NCI-H1105 (cell line): ENCODE measurements at regions not wholly inside any gene's neighbourhood (a gene's known extent, or its start where the extent isn't known, plus 50 kb on each side); places are given as distances from the start of the nearest gene placed in this dataset.
"Not testable (repeated sequence)": the region's sequence is repeated elsewhere in the genome, so short reads cannot be mapped to it uniquely, and the experiment has no call there.

Experiments
- DNase-seq: peaks from one replicate; lab custom pipeline; 2025; lab: John Stamatoyannopoulos, UW

DNA sequence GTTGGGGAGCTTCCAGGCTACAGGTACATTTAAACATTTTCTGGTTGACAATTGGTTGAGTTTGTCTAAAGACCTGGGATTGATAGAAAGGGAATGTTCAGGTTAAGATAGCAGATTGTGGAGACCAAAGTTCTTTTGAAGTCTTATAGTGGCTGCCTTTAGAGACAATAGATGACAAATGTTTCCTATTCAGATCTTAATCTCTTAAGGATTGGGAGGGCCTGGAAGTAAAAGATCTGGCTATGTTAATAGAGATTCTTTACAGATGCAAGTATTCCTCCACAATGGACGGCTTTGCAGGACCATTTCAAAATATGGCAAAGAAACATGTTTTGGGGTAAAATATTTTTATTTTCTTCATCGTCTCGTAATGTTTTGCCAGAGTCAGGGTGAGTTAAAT is 128.7 kb upstream of the TSC22D1 start:
- DNase-seq = not testable (repeated sequence)

DNA sequence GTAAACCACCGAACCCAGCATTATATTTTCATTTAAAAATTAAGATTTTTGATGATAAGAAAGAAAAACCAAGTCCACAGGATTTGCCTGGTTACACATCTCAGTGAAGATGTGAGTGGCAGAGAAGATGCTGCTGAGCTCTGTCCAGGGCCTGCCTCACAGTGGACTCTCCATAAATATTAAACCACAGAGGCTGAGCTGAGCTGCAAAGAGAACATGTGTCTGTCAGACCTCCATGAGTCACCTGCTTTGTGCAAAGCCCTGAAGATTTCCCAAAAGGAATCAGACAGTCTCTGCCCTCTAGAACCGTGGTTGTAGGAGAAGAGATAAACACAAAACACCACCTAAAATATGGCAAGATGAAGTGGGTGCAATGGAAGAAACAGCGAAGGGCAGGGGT is 127.2 kb upstream of the TSC22D1 start:
- DNase-seq = no peak

DNA sequence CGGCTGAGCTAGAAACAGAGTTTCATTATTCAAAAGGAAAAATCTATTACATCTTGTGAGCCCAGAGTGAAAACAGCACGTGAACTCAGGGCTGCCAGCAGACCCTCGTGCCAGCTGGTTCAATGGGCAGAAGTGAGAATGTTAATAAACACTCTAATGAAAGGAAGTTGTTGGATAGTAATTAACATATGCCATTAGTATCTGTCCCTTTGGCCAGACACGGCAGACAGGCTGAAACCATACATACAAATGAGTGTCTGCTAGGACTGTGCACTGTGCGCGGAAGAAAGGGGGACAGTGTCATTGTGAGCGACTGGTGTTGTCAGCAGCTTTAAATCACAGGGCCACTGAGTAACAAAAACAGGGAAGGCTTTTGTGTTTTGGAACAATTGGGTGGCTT is 121.9 kb upstream of the TSC22D1 start:
- DNase-seq = no peak

DNA sequence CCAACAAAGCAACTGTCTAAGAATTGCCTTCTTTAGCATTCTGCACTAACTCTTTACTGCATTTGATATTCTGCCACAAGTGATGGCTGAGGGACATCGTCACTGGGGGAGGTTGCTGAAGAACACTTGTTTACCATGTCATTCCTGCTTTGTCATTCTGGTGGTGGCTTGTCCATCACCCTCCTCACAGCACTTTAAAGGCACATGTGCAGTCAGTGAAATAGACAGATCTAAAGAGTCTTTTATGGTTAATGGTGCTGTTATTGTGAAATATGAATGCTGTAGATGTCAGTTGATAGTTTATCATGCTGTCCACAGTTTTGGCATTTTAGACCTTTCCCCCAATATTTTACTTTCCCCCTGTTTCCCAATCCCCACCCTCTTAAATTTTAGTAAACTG is 120.9 kb upstream of the TSC22D1 start:
- no peak for DNase-seq

DNA sequence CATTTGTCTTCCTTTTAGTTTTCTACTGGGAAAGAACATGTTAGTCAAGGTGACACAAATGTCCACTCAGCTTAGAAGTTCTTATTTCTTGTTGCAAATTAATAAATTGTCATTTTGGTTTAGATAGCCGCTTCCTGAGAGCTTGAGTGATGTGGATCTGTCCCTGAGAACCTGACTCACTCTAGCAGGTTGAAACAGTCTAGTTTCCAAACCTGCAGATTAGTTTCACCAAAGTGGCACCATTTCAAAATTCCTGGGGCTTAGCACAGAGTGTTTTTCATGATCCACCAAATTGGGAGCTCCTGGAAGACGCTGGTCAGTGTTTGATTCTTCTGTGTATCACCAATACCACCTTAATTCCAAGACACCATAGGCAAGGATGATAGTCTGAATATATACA is 119.4 kb upstream of the TSC22D1 start:
- DNase-seq = no peak

DNA sequence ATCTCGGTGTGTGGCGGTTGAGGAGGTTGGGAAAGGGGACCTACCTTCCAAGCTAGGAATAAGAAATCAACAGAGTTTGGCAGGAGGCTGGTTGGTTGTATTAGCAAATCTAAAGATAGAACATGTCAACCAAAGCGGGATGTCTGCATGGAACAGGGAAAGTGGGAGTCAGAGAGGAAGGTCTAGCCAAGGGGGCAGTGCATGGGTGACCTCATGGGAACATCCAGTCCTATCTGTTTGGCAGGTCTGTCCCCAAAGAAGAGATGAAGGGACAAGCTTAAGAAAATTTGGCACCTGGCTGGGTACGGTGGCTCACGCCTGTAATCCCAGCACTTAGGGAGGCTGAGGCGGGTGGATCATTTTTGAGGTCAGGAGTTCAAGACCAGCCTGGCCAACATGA is 118.7 kb upstream of the TSC22D1 start:
- DNase-seq = no peak

DNA sequence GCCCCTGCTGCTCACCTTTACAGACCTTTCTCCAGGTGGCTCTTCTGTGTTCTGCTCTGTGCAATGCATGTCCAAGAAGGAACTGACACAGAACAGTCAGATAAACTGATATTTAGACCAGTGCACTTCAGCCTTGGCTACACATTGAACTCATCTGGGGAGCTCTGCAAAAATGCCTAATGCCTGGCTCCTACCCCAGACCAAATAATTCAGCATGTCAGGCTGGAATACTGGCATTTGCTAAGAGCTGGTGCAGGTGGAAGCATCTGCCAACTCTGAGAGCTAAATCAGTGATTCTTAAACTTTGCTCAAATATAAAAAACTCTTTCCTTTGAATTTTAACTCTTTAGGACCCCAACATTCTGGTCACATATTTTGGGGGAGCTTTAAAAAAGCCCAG is 118.2 kb upstream of the TSC22D1 start:
- no peak for DNase-seq

DNA sequence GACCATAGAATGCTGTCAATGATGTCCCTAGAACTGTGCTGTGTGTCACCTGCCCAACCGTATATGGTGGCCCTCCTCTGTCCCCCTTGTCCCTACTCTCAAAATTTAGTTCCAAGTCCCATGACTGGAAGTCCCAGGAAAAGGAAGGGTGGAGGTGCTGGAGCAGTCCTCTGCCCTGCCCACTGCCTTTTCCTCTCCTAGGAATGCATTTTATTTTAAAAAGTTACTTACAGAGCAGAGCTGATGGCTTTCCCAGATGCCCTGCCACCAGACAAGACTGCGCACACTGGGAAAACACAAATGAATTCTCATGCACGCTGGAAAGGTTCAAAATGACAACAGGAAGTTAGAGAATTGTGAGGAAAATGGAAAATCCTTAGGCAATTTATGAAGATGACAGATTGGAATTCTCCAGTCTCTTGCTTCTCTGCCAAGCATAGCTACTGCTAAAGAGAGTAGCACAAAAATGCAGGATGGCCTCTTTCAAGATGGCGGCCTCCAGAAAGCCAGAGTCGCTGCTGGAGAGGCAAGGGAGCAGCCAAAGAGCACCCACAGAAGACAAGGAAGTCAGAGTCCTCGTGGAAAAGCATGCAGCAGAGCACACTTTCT is 117.1 kb upstream of the TSC22D1 start:
- DNase-seq = no peak

DNA sequence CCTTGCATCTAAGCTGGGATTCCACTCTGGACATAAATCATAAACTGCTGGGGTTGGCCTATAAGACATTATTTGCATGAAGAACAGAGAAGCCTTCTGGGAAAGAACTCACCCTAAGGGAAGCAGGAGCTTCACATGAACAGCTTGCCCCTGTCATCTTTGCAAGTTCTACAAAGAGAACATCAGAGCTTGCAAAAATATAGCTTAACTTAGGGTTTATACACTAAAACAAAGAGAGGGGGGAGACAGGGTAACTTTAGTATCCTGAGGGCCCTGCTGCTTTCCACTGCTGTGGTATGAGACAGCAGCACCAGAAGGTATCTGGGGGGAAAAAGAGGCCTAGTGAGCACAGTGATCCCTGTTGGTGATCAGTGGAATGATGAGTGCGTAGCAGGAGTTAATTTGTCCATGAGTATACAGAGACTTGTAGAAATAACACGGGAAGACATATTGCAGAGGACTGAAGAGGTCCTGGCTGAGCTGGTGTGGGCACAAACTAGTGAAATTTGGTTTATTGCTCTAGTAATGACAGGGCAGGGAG is 116.1 kb upstream of the TSC22D1 start:
- DNase-seq = no peak

DNA sequence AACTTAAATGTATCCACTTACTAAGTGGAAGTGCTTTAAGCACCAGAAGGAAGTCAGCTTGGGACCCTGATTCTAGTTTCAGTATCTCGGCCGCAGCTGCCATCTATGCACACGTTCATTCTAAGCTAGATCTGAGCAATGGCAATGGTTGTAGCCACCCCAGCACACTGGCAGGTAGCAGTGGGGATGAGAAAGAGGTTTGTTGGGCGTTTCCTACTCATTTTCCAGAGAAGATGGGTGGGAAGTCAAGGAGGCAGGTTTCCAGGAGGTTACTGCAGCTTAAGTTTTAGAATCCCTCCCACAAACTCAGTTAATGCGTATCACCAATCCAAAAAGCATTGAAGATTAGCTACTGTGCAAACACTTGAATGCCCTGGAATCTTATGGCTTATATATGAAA is 114.2 kb upstream of the TSC22D1 start:
- DNase-seq = no peak

DNA sequence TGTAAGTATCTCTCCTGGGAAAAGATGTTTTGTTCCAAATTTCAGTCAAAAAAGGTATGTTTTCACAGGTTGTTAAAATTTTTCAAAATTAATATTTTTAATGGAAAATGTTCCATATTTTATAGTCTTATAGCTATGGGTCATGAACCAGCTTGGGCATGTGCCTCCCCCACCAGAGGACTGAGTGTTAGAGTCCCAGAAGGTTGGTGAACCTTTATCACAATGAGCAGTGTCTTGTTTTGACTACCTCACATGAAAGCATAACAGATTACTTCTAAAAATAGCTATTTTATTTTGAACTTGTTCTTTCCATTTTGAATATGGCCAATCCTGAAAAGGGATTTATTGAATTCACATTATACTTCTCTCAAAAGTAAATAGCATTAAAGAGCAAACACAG is 112.5 kb upstream of the TSC22D1 start:
- DNase-seq = no peak

DNA sequence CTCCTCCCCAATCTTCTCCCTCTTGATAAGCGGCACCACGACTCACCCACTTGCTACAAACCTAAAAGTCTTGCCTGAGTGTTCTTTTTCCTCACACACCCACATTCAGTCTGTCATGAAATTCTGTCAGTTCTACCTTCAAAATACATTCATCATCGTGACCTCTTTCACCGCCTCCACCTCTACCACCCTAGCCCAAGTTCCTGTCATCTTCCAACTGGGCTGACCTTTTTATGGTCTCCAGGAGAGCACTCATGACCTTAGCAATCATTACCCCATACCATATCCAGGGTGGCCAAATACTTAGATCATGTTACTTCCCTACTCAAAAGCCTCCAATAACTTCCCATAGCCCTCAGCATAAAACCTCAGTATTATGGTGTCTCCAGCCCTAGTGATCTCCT is 110.4 kb upstream of the TSC22D1 start:
- no peak for DNase-seq

DNA sequence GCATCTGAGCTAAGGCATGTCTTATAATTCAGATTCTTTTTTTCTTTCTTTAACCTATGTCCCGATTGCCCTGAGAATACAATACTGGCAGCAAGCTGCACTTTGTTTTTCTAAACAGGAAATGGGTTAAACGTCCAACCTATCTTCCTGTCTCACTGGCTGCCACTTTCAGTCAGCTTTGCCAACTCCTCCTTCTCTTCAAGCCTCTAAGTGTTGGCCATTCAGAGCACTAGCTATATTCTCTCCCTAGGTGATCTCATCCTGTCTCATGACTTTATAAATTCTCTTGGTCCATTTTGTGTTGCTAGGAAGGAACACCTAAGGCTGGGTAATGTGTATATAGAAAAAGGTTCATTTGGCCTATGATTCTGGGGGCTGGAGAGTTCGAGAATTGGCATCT is 109.5 kb upstream of the TSC22D1 start:
- DNase-seq = no peak

DNA sequence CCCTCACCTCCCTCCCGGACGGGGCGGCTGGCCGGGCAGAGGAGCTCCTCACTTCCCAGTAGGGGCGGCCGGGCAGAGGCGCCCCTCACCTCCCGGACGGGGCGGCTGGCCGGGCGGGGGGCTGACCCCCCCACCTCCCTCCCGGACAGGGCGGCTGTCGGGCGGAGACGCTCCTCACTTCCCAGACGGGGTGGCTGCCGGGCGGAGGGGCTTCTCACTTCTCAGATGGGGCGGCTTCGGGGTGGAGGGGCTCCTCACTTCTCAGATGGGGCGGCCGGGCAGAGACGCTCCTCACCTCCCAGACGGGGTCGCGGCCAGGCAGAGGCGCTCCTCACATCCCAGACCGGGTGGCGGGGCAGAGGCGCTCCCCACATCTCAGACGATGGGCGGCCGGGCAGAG is 106.3 kb upstream of the TSC22D1 start:
- not testable (repeated sequence) for DNase-seq

DNA sequence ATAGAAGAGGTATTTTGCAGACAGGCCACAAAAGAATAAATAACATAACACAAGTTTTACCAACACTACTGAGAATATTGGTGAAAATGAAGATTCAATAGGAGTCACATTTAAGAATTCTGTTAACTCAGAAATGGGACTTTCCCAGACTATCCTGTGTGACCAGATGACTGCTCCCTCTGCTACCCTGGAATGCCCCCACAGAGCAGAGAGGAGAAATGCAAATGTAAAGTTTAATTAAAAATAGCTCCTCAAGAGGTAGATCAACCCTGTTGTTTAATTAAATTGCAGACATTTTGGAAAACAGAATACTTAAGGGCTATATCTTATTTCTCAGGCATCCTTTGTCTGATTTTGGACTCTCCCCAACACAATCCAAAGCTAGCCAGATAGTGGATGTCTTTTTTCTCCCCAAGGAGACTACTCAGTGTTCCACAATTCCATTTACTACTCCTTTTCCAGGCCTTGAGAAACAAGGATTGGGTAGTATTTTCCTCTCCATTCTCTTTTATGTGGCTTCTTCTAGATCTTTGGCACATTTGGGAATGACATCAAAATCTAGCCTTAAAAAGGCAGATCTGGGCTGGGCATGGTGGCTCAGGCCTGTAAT is 104.7 kb upstream of the TSC22D1 start:
- DNase-seq = no peak

DNA sequence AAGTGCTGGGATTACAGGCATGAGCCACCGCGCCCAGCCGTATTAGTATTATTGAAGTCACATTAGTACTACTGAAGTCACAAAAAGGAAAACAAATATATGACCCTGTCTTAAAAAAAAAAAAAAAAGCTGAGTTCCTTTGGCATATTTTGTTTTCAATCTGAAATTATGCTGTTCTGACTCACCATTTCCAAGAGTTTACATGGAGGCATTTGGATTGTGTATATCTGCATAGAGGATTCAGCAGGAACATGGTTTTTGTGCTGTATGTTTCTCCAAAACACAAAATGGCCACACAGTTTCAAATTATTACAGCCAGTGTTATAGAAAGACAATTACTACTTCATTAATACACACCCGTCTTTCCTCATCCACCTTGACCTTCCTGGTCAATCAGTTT is 103.5 kb upstream of the TSC22D1 start:
- DNase-seq = no peak

DNA sequence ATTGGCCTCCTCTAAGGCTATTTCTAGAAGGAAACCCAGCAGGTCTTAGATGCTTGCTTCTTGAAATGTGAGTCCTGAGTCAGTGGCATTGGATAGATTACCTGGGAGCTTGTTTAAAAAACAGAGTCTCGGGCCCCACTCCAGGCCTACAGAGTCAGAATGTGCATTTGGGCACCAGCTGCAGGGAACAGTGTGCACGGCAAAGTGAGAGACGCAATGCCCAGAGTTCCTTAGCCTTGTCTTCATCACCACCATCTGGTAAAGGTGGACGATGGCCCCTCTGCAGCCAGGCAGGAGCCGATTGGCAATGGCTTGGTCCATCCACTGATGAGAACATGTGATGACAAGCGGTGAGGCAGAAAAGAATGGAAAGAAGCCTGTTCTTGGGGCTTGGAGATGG is 102.1 kb upstream of the TSC22D1 start:
- DNase-seq = no peak

DNA sequence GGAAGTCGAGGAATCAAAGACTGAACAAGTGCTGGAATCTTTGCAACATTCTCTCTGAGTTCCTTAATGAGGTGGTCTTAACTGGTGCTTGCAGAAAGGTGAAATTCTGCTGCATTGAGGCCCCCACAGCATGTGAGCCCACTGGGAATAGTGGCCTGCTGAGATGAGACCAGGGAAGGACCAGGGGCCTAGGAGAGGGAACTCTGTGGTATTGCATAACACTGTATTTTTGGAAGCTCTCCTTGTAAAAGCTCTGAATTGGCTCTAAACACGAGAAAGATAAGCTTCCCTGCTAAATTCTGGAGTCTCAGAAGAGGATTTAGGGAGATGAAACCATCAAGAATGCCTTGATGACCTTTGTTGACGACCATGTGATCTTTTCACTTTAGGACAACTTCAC is 100.4 kb upstream of the TSC22D1 start:
- DNase-seq = no peak

DNA sequence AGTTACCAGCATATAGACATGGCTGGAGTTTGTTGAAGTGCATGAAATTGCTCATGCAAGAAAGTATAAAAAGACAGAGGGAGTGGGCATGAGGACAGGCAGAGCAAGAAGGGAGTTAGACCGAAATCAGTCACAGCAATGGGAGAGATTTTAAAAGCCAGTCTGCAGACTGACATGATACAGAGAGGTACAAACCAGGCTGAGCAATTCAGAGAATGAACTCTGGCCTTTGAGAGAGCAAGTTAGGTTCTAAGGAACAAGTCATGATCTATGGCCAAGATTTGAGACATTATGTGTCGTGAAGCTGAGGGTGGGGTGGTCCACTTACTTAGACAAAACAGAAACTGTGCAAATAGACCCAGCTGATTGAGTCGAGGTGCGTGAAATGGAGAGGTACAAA is 93.4 kb upstream of the TSC22D1 start:
- DNase-seq = no peak

DNA sequence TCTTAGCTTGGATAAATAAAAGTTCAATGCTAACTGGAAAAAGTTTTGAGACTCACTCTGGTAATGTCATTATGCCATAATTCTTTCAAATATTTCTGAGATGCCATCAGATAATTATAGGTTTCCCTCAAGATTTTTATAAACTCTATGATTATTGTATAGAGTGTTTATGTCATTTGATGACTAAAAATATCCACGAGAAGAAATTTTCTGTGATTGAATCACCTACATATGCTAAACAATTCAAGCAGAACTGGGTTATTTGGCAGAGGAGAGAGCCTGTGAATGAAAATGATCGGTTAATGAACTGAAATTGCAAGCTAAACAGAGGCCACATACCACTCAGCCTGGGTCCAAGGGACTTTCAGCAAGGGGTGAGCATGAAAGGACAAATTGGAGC is 92.6 kb upstream of the TSC22D1 start:
- DNase-seq = no peak

DNA sequence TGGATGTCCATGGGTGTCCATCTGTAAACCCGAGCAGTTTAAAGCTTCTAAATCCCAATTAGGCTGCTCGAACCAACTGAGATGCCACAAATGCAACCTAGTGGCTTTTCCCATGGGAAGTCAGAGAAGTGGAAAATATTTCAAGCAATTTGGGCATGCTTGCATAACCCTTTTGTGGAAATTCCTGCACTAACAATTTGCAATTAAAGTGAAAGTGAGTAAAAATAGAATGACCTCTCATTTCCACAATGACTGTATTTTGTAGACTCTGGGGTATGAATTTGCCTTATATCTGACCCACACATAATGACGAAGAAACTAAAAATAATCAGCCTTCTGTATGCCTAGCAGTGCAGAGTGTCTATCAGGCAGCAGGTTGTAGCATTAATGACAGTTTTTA is 91.8 kb upstream of the TSC22D1 start:
- no peak for DNase-seq

DNA sequence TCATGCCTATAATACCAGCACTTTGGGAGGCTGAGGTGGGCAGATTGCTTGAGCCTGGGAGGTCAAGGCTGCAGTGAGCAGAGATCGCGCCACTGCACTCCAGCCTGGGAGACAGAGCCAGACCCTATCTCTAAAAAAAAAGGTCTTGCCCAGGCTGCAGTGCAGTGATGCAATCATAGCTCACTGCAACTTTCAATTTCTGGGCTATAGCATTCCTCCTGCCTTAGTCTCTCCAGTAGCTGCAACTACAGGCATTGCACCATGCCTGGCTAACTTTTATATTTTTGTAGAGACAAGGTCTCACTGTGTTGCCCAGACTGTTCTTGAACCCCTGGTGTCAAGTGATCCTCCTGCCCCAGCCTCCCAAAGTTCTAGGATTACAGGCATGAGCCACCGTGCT is 90.4 kb upstream of the TSC22D1 start:
- DNase-seq = not testable (repeated sequence)

DNA sequence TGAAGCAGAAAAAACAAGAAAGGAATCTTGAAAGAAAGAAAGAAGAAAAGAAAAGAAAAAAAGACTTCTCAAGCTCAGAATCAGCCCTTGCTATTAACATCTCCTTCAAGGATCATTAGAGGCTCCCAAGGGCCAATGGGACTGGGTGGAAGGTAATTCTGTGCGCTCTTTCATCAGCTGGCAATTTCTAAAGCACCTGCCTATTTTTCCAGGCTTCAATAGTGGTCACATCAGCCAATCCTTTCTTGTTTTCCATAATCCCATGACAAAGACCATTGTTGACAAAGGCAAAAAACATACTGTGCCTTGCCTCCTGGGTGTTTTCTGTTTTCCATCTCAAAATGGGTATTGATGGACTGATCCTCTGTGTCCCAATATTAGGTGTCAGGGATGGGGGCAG is 88.2 kb upstream of the TSC22D1 start:
- DNase-seq = no peak

DNA sequence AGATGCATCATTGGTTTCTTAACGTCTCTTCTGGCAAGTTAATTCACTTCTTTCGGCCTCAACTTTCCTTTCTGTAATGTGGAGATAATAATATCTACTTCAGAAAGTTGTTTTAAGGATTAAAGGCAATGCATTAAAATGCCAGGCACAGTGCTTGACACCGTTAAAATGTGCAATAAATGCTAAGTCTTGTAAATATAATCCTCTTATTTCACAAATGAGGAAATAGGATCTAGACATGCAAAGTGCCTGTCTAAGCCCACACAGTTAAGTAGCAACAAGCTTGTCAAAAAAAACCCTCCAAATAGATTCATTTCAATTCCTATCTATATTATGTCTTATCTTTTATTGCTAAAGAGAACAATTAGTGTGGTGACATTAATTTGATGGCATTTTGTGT is 86.4 kb upstream of the TSC22D1 start:
- DNase-seq = no peak
